ENCODE measurements at regions not wholly inside any gene's neighbourhood (a gene's known extent, or its start where the extent isn't known, plus 50 kb on each side); places are given as distances from the start of the nearest gene placed in this dataset.

DNA sequence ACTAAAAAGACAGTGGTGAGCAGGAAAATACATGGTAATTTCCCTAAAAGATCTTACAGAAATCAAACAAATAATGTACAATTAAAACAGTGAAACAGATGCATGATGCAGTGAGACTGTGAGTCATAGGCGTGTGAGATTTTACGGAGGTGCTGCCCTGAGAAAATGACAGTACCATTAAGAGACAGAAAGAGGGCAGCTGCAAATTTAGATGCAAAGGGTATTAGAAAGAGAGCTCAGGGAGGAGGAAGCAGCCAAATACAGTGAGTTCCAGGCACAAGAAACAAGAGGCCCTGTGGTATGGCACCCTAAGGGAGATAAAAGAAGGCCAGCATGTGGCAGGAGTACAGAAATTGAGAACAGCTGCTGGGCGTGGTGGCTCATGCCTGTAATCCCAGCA is 88.5 kb upstream of the FIBIN start:
- no peak for TF ChIP-seq YY1 (IDR thresholded peaks at IDR 0.05; ENCODE audit: insufficient read depth, insufficient read length)
- no peak for TF ChIP-seq ZNF274 (IDR thresholded peaks at IDR 0.05; ENCODE audit: low read depth, low read length)

Measured in NT2/D1 (cell line).